RWPE1 (cell line): ENCODE measurements at regions not wholly inside any gene's neighbourhood (a gene's known extent, or its start where the extent isn't known, plus 50 kb on each side); places are given as distances from the start of the nearest gene placed in this dataset.

Experiments
- CTCF ChIA-PET: fragments of 350-600 bp; sonication (Branson Sonifier 250); formaldehyde crosslinking; extraction: SDS; loops from one replicate; lab custom pipeline; 2021; lab: Yijun Ruan, JAX
- POLR2A ChIA-PET: fragments of 400-600 bp; formaldehyde crosslinking; extraction: SDS; loops from one replicate; lab custom pipeline; 2020; ENCODE audit warnings: antibody characterized with exemption; ENCODE audit not compliant: low non-redundant PET; lab: Yijun Ruan, JAX
- DNase-seq: peaks from one replicate; pipeline ENCODE4 v3.0.0; 2012; ENCODE audit warnings: low spot score
- H3K27ac ChIP-seq: fragments of 450-650 bp; 2 replicates; pipeline ENCODE4 v1.5.1; 2017
- TF ChIP-seq, protein P1 (sequence below): fragments of 450-650 bp; conservative IDR thresholded peaks from 2 replicates; pipeline ENCODE4 v1.5.1; 2017; ENCODE audit warnings: low read depth, mild to moderate bottlenecking

DNA sequence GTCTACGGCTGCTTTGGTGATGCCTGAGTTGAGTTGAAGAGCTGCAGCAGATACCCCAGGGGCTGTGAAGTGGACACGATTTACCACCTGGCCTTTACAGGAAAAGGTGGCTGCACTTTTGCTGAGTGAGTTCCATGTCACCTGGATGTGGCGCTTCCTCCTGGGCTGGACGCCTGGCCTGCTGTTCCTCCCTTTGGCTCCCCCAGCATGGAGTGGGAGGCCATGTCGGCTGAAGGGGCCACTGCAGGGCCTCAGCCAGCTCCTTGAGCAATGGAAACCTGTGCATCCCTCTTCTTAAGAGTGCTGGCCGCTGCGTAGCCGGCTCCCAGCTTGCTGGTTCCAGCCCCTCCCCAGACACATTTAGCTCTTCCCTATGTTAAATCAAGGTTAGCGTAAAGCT lies 221.0 kb downstream of the GLRX3 start:
- TF ChIP-seq, protein P1, sequence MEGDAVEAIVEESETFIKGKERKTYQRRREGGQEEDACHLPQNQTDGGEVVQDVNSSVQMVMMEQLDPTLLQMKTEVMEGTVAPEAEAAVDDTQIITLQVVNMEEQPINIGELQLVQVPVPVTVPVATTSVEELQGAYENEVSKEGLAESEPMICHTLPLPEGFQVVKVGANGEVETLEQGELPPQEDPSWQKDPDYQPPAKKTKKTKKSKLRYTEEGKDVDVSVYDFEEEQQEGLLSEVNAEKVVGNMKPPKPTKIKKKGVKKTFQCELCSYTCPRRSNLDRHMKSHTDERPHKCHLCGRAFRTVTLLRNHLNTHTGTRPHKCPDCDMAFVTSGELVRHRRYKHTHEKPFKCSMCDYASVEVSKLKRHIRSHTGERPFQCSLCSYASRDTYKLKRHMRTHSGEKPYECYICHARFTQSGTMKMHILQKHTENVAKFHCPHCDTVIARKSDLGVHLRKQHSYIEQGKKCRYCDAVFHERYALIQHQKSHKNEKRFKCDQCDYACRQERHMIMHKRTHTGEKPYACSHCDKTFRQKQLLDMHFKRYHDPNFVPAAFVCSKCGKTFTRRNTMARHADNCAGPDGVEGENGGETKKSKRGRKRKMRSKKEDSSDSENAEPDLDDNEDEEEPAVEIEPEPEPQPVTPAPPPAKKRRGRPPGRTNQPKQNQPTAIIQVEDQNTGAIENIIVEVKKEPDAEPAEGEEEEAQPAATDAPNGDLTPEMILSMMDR: no peak
- ChIA-PET POLR2A (no interaction called here), CTCF (interaction anchor here (0.7 kb wide), 1 partner anchor 38 kb away, joined by 4 read pairs; no protein-coding TSS in a partner anchor)
- no peak overlapping the region for H3K27ac ChIP-seq
- no peak for DNase-seq

DNA sequence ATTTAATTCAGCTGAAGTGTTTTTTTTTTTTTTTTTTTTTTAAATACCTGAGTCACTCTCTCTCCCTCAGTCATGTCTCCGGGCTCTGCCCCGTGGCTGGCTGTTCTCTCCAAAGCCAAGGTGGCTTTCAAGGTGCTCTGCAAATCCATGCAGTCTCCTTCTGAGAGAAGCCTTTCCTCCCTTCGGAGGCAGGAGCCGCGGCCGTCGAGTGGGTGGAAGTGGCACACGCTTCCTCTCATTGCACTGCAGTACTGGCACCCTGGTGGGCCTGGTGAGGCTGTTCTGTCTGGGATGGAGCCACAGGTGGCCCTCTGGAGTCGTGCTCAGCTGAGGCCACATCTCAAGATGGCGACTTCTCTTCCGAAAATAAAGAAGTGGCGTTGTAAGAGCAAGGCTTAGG lies 221.8 kb downstream of the GLRX3 start:
- CTCF ChIA-PET: no interaction called here
- POLR2A ChIA-PET: no interaction called here
- DNase-seq: no peak
- TF ChIP-seq, protein P1: no peak
- H3K27ac ChIP-seq: no peak overlapping the region

DNA sequence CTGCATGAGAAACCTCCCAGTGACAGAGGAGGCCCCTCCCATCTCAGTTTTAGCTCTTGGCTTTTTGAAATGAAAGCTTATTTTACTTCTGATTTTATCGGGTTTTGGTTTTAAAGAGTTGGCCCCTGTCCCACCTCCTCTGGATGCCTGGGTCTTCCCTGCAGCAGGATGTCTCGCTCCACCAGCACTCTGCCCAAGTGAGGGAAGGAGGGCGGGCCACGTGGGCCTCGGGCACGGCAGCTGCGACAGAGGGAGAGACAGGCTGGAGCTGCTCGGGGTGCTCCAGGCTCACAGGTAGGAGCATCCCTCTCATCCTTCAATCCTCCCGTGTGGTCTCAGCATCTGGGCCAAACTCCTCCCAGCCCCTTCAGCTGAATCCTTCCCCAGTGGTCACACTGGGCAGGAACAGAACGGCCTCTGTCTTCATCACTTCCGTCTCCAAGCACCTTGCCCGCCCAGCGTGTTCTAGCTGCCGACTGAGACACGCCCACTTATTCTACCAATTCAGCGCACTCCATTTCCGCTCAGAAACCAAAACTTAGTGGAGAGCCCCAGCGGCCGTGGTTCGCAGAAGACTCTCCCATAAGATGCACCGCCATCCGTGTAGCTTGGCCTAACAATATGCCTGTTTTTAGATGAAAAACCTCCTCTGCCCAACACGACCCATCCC lies 222.9 kb downstream of the GLRX3 start:
- TF ChIP-seq, protein P1: no peak
- no peak overlapping the region for H3K27ac ChIP-seq
- POLR2A ChIA-PET: no interaction called here
- DNase-seq: no peak
- CTCF ChIA-PET: no interaction called here

DNA sequence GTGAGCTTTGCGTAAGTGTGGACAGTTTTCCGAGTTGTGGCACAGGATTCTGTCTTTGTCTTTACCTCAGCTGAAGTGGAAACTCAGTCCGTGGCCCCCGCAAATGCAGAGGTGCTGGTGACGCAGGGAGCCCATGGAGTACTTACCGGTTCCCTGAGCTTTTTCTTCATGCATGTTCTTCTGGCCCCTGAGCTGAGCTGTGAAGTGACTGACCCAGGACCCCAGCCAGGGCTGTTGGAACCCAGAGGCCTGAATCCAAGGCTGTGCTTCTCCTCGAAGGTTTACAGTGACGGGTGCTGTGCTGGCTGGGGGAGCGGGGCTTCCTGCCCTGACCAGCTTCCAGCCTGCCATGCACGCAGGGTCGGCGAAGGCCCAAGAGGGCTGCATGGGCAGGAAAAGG lies 223.5 kb downstream of the GLRX3 start:
- TF ChIP-seq, protein P1: no peak
- H3K27ac ChIP-seq: no peak overlapping the region
- ChIA-PET CTCF (no interaction called here), POLR2A (no interaction called here)
- no peak for DNase-seq

DNA sequence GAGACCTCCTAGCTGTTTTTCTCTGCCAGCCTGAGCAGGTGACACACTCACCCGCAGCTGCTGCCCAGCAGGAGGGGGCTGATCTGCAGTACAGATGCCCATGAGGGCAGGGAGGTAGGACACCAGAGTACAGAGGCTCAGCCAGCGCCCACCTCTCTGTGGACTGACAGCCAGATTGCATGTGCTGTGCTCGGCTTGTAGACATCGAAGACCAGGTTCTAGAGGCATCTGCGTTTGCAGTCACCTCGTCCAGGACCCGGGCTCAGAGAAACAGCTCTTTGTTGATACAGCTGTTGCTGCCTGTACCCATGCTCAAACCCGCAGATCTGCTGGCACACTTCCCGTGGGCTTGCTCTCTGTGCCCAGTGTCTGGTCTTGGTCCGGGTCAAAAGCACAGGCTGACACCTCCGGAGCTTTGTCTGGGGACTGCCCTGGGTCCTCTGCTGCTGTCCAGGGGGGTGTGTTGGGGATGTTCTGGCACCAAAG lies 224.7 kb downstream of the GLRX3 start:
- CTCF ChIA-PET: no interaction called here
- no peak for DNase-seq
- POLR2A ChIA-PET: no interaction called here
- TF ChIP-seq, protein P1: no peak
- no peak overlapping the region for H3K27ac ChIP-seq

DNA sequence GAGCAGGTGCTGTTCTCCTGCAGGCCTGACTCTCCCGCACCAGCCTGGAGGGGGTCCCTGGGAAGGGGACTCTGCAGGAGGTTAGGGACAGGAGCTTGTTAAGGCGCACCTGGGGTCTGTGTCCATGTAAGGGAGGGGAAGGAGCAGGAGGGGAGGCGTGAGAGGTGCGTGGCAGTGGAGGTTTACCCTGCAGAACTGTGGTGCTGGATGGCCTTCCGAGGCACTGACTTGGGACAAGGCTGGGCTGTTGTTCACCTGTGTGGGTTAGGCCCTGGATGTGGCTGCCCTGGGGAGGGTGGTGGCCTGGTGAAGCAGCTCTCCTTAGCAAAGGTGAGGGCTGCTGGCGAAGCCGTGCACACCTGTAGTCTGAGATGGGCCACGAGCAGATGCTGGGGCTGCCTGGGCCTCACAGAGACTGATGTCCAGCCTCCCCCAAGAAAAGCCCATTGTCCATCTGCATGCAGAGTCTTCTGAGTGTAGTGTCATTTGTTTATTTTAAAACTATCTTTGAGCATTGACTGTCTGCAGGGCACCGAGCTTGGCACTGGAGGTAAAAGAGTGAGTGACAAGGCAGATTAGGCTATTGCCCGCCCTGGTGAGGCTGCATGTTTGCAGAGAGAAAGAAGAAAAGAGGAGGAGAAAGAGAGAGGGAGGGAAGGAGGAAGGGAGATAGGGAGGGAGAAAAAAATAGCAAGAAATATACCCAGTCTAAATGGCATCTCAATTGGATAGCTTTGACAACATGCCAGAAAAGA lies 225.3 kb downstream of the GLRX3 start:
- ChIA-PET CTCF (no interaction called here), POLR2A (no interaction called here)
- DNase-seq: no peak
- H3K27ac ChIP-seq: no peak overlapping the region
- TF ChIP-seq, protein P1: no peak
